Panc1 (cell line): ENCODE measurements at regions not wholly inside any gene's neighbourhood (a gene's known extent, or its start where the extent isn't known, plus 50 kb on each side); places are given as distances from the start of the nearest gene placed in this dataset.

Experiments used
- ATAC-seq: fragments of 200-7000 bp; cut with Tn5 transposase; 2 replicates; pipeline ENCODE4 v1.9.1; 2020; ENCODE audit warnings: mild to moderate bottlenecking, moderate library complexity
- BruUV-seq: library from RNA; stranded (reverse); fragments of 400-500 nt; replicated peaks from 2 replicates; lab custom pipeline; 2021; lab: Mats Ljungman, UMichigan
- CTCF ChIA-PET: fragments of 300-600 bp; sonication (Branson Sonifier 250); formaldehyde crosslinking; loops from one replicate; lab custom pipeline; 2022; ENCODE audit warnings: antibody characterized with exemption; lab: Charles Lee
- POLR2A ChIA-PET: fragments of 300-600 bp; sonication (Branson Sonifier 250); formaldehyde crosslinking; loops from one replicate; lab custom pipeline; 2022; ENCODE audit warnings: antibody characterized with exemption; lab: Charles Lee
- DNase-seq: peaks from one replicate; pipeline ENCODE4 v3.0.0-alpha.2; 2010; ENCODE audit warnings: low read depth, low spot score
- H3K27ac ChIP-seq: 2 replicates; pipeline ENCODE4 v1.5.1; 2011; ENCODE audit warnings: mild to moderate bottlenecking, low read length, inconsistent platforms
- H3K27me3 ChIP-seq: fragments of 200-500 bp; sonication (Bioruptor generic); 2 replicates; pipeline ENCODE4 v1.6.0; 2014; ENCODE audit warnings: low read length, inconsistent platforms; ENCODE audit not compliant: control insufficient read depth, insufficient read depth
- H3K36me3 ChIP-seq: fragments of 200-500 bp; sonication (Bioruptor generic); 2 replicates; pipeline ENCODE4 v1.5.1; 2014; ENCODE audit warnings: inconsistent platforms, mild to moderate bottlenecking, low read length, moderate library complexity; ENCODE audit not compliant: control insufficient read depth, insufficient read depth
- H3K4me1 ChIP-seq: 2 replicates; pipeline ENCODE4 v1.5.1; 2011; ENCODE audit warnings: inconsistent platforms, mild to moderate bottlenecking, low read length, moderate library complexity; ENCODE audit not compliant: control insufficient read depth, insufficient read depth
- H3K4me3 ChIP-seq, 2 experiments: 2 replicates each; pipeline ENCODE4 v1.5.1; 2011 to 2012; ENCODE audit warnings: low read depth in 2 of 2, low read length in 2 of 2, mild to moderate bottlenecking in 2 of 2, inconsistent platforms in 1 of 2, moderate library complexity in 1 of 2
- H3K9me3 ChIP-seq: fragments of 200-500 bp; sonication (Bioruptor generic); 2 replicates; pipeline ENCODE4 v1.5.1; 2014; ENCODE audit warnings: low read depth, mild to moderate bottlenecking, inconsistent platforms, low read length, moderate library complexity; ENCODE audit not compliant: control insufficient read depth, insufficient read depth
- CTCF ChIP-seq: fragments of 450-650 bp; IDR thresholded peaks from 2 replicates; pipeline ENCODE4 v1.5.1; 2017; ENCODE audit warnings: mild to moderate bottlenecking
- POLR2AphosphoS5 ChIP-seq: IDR thresholded peaks from 2 replicates; pipeline ENCODE4 v1.6.1; 2012; ENCODE audit warnings: mild to moderate bottlenecking, low read depth, low read length, moderate library complexity
- REST ChIP-seq, 2 experiments: IDR thresholded peaks; 2 replicates each; pipeline ENCODE4 v1.6.1; 2011 to 2012; ENCODE audit warnings: low read depth in 2 of 2, control low read depth in 1 of 2, low read length in 1 of 2, mild to moderate bottlenecking in 1 of 2, moderate library complexity in 1 of 2; ENCODE audit not compliant: insufficient read depth in 1 of 2
- SIN3A ChIP-seq: IDR thresholded peaks from 2 replicates; pipeline ENCODE4 v1.6.1; 2012; ENCODE audit warnings: low read depth, mild to moderate bottlenecking, low read length, moderate library complexity, borderline replicate concordance; ENCODE audit not compliant: insufficient read depth
- TCF7L2 ChIP-seq: IDR thresholded peaks from 2 replicates; pipeline ENCODE4 v1.6.1; 2011; ENCODE audit warnings: mild to moderate bottlenecking, low read depth, low read length, inconsistent platforms
- in situ Hi-C: cut with HindIII; loops from 2 replicates; pipeline ENCODE4 v1.10.0; 2016; ENCODE audit warnings: low sequenced_read_pairs, low pct_unique_long_range_greater_than_20kb
- intact Hi-C: fragments of 100-400 bp; cut with micrococcal nuclease; formaldehyde crosslinking; loops from one replicate; pipeline ENCODE4 v1.10.0; 2022; ENCODE audit not compliant: unreplicated experiment

- Histone ChIP-seq H3K9me3 (no peaks in the 10 kb centered on the region), H3K36me3 (no peaks in the 10 kb centered on the region), H3K4me1 (no peaks in the 10 kb centered on the region), H3K4me3 (no peak overlapping the region), H3K27ac (no peak overlapping the region), H3K27me3 (no peaks in the 10 kb centered on the region)
- in situ Hi-C loops (no loop called here), intact Hi-C loops (no loop called here)
- DNase-seq (no peak), ATAC-seq (no peak)
- BruUV-seq, result no TSS peak
- ChIA-PET POLR2A (no interaction called here), CTCF (no interaction called here)
- TF ChIP-seq POLR2AphosphoS5 (no peak), REST (IDR thresholded peaks at IDR 0.05; ENCODE audit: insufficient read depth in 1 of 2, low read depth in 2 of 2, low read length in 1 of 2) (no peak), SIN3A (no peak), CTCF (no peak), TCF7L2 (no peak)
These were observed 279.8 kb upstream of the EDNRB start for GRCh38 chr13:78198419-78198818.

GRCh38 chr13:78197231-78197630 is 278.6 kb upstream of the EDNRB start:
- no peak for ATAC-seq
- no peak overlapping the region for H3K4me3 ChIP-seq
- no peaks in the 10 kb centered on the region for H3K9me3 ChIP-seq
- CTCF ChIA-PET, result no interaction called here
- in situ Hi-C loops (no loop called here), intact Hi-C loops (no loop called here)
- TF ChIP-seq TCF7L2 (no peak), POLR2AphosphoS5 (no peak), REST (IDR thresholded peaks at IDR 0.05; ENCODE audit: insufficient read depth in 1 of 2, low read depth in 2 of 2, low read length in 1 of 2) (no peak), SIN3A (no peak), CTCF (no peak)
- no peaks in the 10 kb centered on the region for H3K36me3 ChIP-seq
- H3K4me1 ChIP-seq, result no peaks in the 10 kb centered on the region
- no TSS peak for BruUV-seq
- POLR2A ChIA-PET, result no interaction called here
- H3K27me3 ChIP-seq, result no peaks in the 10 kb centered on the region
- DNase-seq, result no peak
- no peak overlapping the region for H3K27ac ChIP-seq
